ENCODE measurements at regions not wholly inside any gene's neighbourhood (a gene's known extent, or its start where the extent isn't known, plus 50 kb on each side); places are given as distances from the start of the nearest gene placed in this dataset.
"Not testable (repeated sequence)": the region's sequence is repeated elsewhere in the genome, so short reads cannot be mapped to it uniquely, and the experiment has no call there.

- DNase-seq = no peak
These were observed 304.2 kb downstream of the DNAH5 start for GRCh38 chr5:13640270-13640669.

- DNase-seq = no peak
These were observed 311.8 kb downstream of the DNAH5 start for GRCh38 chr5:13632676-13633075.

- no peak for DNase-seq
These were observed 315.3 kb downstream of the DNAH5 start for GRCh38 chr5:13629218-13629617.

- no peak for DNase-seq
These were observed 316.6 kb downstream of the DNAH5 start for GRCh38 chr5:13627673-13628454.

- DNase-seq = no peak
These were observed 318.8 kb downstream of the DNAH5 start for GRCh38 chr5:13625616-13626198.

- no peak for DNase-seq
These were observed 320.0 kb downstream of the DNAH5 start for GRCh38 chr5:13624283-13625074.

GRCh38 chr5:13613621-13614020, 330.9 kb downstream of the DNAH5 start:
- DNase-seq = no peak

GRCh38 chr5:13611604-13612003, 332.9 kb downstream of the DNAH5 start:
- DNase-seq = no peak

- no peak for DNase-seq
These were observed 335.0 kb downstream of the DNAH5 start for GRCh38 chr5:13609504-13609903.

- no peak for DNase-seq
These were observed 338.4 kb downstream of the DNAH5 start for GRCh38 chr5:13606051-13606450.

GRCh38 chr5:13601112-13601511, 343.4 kb downstream of the DNAH5 start:
- no peak for DNase-seq

- DNase-seq = no peak
These were observed 348.5 kb downstream of the DNAH5 start for GRCh38 chr5:13595978-13596377.

- DNase-seq = no peak
These were observed 352.9 kb downstream of the DNAH5 start for GRCh38 chr5:13591621-13592020.

- no peak for DNase-seq
These were observed 359.2 kb downstream of the DNAH5 start for GRCh38 chr5:13585324-13585723.

GRCh38 chr5:13581914-13582313, 362.6 kb downstream of the DNAH5 start:
- no peak for DNase-seq

- DNase-seq = no peak
These were observed 363.4 kb downstream of the DNAH5 start for GRCh38 chr5:13581132-13581531.

GRCh38 chr5:13580058-13580457, 364.4 kb downstream of the DNAH5 start:
- no peak for DNase-seq

GRCh38 chr5:13579091-13579490, 365.4 kb downstream of the DNAH5 start:
- DNase-seq = not testable (repeated sequence)

- not testable (repeated sequence) for DNase-seq
These were observed 366.0 kb downstream of the DNAH5 start for GRCh38 chr5:13578311-13579039.

- no peak for DNase-seq
These were observed 369.9 kb downstream of the DNAH5 start for GRCh38 chr5:13574574-13574973.

GRCh38 chr5:13572163-13572562, 372.3 kb downstream of the DNAH5 start:
- DNase-seq = no peak

- DNase-seq = no peak
These were observed 375.3 kb downstream of the DNAH5 start for GRCh38 chr5:13569090-13569715.

GRCh38 chr5:13567819-13568218, 376.7 kb downstream of the DNAH5 start:
- no peak for DNase-seq

All from SHP77 treated with DMSO at 0.1 percent for 48 hours (cell line).